ENCODE measurements at regions not wholly inside any gene's neighbourhood (a gene's known extent, or its start where the extent isn't known, plus 50 kb on each side); places are given as distances from the start of the nearest gene placed in this dataset.

DNA sequence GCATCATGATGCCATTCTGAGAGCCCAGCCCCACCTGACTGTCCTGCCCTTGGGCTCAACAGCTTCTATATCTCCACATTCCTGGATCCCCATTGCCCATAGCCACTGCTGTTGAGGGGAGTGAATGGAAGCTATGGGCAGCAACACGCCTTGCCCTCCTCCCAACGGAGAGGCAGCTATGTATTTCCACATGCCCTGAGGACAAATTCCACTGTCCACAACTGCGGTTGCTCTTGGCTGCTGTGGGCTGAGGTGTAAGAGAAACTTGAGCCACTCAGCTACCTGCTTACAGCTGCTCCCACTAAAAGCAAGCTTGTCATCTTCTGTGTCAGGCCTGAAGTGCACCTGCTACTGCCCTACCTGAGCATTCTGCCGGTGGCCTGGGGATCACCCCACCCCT, 222.9 kb downstream of the PSAT1 start:
- Histone ChIP-seq H3K9me3 (ENCODE audit: insufficient read depth in 2 of 2, low read depth in 1 of 2, low read length in 1 of 2) (peaks cover 11 to 24% of the 10 kb centered on the region in 2 experiments; a peak in 2 of 4 replicates), H3K4ac (replicated peaks; ENCODE audit: insufficient read length, low read depth, low read length) (no peak overlapping the region), H2BK15ac (ENCODE audit: low read length) (no peak overlapping the region), H2AFZ (ENCODE audit: low read length) (no peak overlapping the region), H3K4me3 (ENCODE audit: extremely low read depth in 1 of 4, insufficient read depth in 2 of 4, low read depth in 3 of 4, low read length in 4 of 4) (no peak overlapping the region), H3K56ac (replicated peaks; ENCODE audit: insufficient read length, low read depth, low read length) (no peak overlapping the region), H3K27me3 (replicated peaks in 1 of 4; ENCODE audit: control insufficient read depth in 3 of 4, extremely low read depth in 1 of 4, insufficient read depth in 3 of 4, low read length in 3 of 4) (no peaks in the 10 kb centered on the region), H2BK5ac (ENCODE audit: low read depth, low read length) (no peak overlapping the region), H4K91ac (replicated peaks; ENCODE audit: insufficient read length, low read length) (no peak overlapping the region), H3K14ac (ENCODE audit: insufficient read length) (no peak overlapping the region), H2AK5ac (ENCODE audit: low read depth, low read length) (no peak overlapping the region), H3K9ac (replicated peaks in 1 of 4; ENCODE audit: extremely low read depth in 1 of 4, low read depth in 3 of 4, low read length in 3 of 4) (no peak overlapping the region), H2BK20ac (ENCODE audit: low read length) (no peak overlapping the region), H4K20me1 (replicated peaks in 1 of 2; ENCODE audit: control insufficient read depth in 1 of 2, insufficient read depth in 2 of 2, low read length in 2 of 2) (no peaks in the 10 kb centered on the region), H3K4me2 (ENCODE audit: insufficient read depth in 1 of 2, low read depth in 2 of 2, low read length in 2 of 2) (no peak overlapping the region), H3K79me2 (ENCODE audit: control insufficient read depth in 1 of 2, insufficient read depth in 2 of 2, low read length in 2 of 2) (no peaks in the 10 kb centered on the region), H3K18ac (ENCODE audit: extremely low read depth, low read length) (no peak overlapping the region), H3K27ac (ENCODE audit: low read depth, low read length) (no peak overlapping the region), H2BK120ac (replicated peaks; ENCODE audit: low read depth, low read length) (no peak overlapping the region), H2BK12ac (ENCODE audit: low read depth, low read length) (no peak overlapping the region), H3K4me1 (replicated peaks in 1 of 4; ENCODE audit: control insufficient read depth in 3 of 4, insufficient read depth in 4 of 4, low read length in 3 of 4) (no peaks in the 10 kb centered on the region), H3K36me3 (ENCODE audit: control insufficient read depth in 2 of 4, insufficient read depth in 4 of 4, low read length in 3 of 4) (no peaks in the 10 kb centered on the region), H4K8ac (ENCODE audit: extremely low read depth, insufficient read depth, low read length) (no peak overlapping the region), H3K23ac (ENCODE audit: insufficient read length) (no peak overlapping the region), H4K5ac (ENCODE audit: insufficient read length, low read depth, low read length) (no peak overlapping the region), H3K79me1 (ENCODE audit: low read depth, low read length) (no peaks in the 10 kb centered on the region), H3K23me2 (ENCODE audit: low read depth, low read length) (no peaks in the 10 kb centered on the region)
- WGBS, 2 experiments (ENCODE audit: extremely low coverage in 1 of 2, insufficient coverage in 1 of 2, insufficient read length in 1 of 2, insufficient replicate concordance in 2 of 2, low coverage in 1 of 2, low lambda C conversion rate in 2 of 2, missing lambda C conversion rate in 1 of 2) = 84% methylated on average over 4 of the region's 4 CpGs; no CpG with 5 or more reads in 1 of the 2 experiments
- ChIA-PET POLR2A (ENCODE audit: partially characterized antibody) (no interaction called here), CTCF (ENCODE audit: partially characterized antibody) (interaction anchor here (0.6 to 1.3 kb wide), 3 partner anchors 9 to 911 kb away, joined by 3 to 4 read pairs (median 3); no protein-coding TSS in a partner anchor)
- FAIRE-seq (no peak), DNase-seq (ENCODE audit: low read depth in 1 of 2, low spot score in 2 of 2) (no peak)
- TF ChIP-seq, protein P1, sequence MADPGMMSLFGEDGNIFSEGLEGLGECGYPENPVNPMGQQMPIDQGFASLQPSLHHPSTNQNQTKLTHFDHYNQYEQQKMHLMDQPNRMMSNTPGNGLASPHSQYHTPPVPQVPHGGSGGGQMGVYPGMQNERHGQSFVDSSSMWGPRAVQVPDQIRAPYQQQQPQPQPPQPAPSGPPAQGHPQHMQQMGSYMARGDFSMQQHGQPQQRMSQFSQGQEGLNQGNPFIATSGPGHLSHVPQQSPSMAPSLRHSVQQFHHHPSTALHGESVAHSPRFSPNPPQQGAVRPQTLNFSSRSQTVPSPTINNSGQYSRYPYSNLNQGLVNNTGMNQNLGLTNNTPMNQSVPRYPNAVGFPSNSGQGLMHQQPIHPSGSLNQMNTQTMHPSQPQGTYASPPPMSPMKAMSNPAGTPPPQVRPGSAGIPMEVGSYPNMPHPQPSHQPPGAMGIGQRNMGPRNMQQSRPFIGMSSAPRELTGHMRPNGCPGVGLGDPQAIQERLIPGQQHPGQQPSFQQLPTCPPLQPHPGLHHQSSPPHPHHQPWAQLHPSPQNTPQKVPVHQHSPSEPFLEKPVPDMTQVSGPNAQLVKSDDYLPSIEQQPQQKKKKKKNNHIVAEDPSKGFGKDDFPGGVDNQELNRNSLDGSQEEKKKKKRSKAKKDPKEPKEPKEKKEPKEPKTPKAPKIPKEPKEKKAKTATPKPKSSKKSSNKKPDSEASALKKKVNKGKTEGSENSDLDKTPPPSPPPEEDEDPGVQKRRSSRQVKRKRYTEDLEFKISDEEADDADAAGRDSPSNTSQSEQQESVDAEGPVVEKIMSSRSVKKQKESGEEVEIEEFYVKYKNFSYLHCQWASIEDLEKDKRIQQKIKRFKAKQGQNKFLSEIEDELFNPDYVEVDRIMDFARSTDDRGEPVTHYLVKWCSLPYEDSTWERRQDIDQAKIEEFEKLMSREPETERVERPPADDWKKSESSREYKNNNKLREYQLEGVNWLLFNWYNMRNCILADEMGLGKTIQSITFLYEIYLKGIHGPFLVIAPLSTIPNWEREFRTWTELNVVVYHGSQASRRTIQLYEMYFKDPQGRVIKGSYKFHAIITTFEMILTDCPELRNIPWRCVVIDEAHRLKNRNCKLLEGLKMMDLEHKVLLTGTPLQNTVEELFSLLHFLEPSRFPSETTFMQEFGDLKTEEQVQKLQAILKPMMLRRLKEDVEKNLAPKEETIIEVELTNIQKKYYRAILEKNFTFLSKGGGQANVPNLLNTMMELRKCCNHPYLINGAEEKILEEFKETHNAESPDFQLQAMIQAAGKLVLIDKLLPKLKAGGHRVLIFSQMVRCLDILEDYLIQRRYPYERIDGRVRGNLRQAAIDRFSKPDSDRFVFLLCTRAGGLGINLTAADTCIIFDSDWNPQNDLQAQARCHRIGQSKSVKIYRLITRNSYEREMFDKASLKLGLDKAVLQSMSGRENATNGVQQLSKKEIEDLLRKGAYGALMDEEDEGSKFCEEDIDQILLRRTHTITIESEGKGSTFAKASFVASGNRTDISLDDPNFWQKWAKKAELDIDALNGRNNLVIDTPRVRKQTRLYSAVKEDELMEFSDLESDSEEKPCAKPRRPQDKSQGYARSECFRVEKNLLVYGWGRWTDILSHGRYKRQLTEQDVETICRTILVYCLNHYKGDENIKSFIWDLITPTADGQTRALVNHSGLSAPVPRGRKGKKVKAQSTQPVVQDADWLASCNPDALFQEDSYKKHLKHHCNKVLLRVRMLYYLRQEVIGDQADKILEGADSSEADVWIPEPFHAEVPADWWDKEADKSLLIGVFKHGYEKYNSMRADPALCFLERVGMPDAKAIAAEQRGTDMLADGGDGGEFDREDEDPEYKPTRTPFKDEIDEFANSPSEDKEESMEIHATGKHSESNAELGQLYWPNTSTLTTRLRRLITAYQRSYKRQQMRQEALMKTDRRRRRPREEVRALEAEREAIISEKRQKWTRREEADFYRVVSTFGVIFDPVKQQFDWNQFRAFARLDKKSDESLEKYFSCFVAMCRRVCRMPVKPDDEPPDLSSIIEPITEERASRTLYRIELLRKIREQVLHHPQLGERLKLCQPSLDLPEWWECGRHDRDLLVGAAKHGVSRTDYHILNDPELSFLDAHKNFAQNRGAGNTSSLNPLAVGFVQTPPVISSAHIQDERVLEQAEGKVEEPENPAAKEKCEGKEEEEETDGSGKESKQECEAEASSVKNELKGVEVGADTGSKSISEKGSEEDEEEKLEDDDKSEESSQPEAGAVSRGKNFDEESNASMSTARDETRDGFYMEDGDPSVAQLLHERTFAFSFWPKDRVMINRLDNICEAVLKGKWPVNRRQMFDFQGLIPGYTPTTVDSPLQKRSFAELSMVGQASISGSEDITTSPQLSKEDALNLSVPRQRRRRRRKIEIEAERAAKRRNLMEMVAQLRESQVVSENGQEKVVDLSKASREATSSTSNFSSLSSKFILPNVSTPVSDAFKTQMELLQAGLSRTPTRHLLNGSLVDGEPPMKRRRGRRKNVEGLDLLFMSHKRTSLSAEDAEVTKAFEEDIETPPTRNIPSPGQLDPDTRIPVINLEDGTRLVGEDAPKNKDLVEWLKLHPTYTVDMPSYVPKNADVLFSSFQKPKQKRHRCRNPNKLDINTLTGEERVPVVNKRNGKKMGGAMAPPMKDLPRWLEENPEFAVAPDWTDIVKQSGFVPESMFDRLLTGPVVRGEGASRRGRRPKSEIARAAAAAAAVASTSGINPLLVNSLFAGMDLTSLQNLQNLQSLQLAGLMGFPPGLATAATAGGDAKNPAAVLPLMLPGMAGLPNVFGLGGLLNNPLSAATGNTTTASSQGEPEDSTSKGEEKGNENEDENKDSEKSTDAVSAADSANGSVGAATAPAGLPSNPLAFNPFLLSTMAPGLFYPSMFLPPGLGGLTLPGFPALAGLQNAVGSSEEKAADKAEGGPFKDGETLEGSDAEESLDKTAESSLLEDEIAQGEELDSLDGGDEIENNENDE (IDR thresholded peaks at IDR 0.05; ENCODE audit: insufficient replicate concordance, low read length) = no peak
